ENCODE measurements at regions not wholly inside any gene's neighbourhood (a gene's known extent, or its start where the extent isn't known, plus 50 kb on each side); places are given as distances from the start of the nearest gene placed in this dataset.

DNA sequence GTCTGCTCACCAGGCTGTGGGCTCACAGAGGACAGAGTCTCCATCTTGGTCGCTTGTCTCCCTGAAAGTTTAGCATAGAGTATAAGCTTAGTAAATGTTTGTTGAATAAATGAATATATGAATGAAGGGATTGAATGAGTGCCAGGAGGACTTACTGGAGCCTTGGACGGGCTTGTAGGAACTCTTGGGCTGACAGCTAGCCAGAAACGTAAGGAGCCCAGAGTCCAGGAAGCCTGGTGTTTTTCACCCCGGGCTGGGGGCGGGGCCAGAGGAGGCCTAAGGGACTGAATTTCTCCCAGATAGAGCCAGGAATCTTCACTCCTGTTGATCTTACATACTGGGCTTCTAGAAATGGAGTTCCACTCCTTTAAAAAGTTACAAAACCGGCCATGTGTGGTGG is 68.5 kb upstream of the SRSF6 start:
- Histone ChIP-seq H3K36me3 (ENCODE audit: insufficient read depth, low read length, poor library complexity, severe bottlenecking) (no peaks in the 10 kb centered on the region), H3K9me3 (ENCODE audit: low read depth, low read length, poor library complexity, severe bottlenecking) (no peaks in the 10 kb centered on the region), H3K27ac (ENCODE audit: low read depth, low read length, poor library complexity, severe bottlenecking) (peak overlapping the region; percentile 27), H3K4me1 (ENCODE audit: insufficient read depth, low read length, poor library complexity, severe bottlenecking) (peaks cover 25% of the 10 kb centered on the region), H3K27me3 (replicated peaks; ENCODE audit: insufficient read depth, low read depth, low read length, poor library complexity) (no peaks in the 10 kb centered on the region), H3K4me3 (ENCODE audit: low read depth, low read length, poor library complexity, severe bottlenecking) (no peak overlapping the region)
- no TSS peak for BruUV-seq (replicated peaks)
- intact Hi-C loops (cut with micrococcal nuclease; ENCODE audit: unreplicated experiment): no loop called here
- DNase-seq (ENCODE audit: low spot score): peak; percentile 54
- POLR2A ChIA-PET (ENCODE audit: low non-redundant PET): no interaction called here
- TF ChIP-seq EZH2 (IDR thresholded peaks at IDR 0.05; ENCODE audit: borderline replicate concordance, low read depth, low read length, poor library complexity, severe bottlenecking): no peak
- TF ChIP-seq, protein P1, sequence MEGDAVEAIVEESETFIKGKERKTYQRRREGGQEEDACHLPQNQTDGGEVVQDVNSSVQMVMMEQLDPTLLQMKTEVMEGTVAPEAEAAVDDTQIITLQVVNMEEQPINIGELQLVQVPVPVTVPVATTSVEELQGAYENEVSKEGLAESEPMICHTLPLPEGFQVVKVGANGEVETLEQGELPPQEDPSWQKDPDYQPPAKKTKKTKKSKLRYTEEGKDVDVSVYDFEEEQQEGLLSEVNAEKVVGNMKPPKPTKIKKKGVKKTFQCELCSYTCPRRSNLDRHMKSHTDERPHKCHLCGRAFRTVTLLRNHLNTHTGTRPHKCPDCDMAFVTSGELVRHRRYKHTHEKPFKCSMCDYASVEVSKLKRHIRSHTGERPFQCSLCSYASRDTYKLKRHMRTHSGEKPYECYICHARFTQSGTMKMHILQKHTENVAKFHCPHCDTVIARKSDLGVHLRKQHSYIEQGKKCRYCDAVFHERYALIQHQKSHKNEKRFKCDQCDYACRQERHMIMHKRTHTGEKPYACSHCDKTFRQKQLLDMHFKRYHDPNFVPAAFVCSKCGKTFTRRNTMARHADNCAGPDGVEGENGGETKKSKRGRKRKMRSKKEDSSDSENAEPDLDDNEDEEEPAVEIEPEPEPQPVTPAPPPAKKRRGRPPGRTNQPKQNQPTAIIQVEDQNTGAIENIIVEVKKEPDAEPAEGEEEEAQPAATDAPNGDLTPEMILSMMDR (conservative IDR thresholded peaks at IDR 0.05; ENCODE audit: low read depth, low read length): no peak
- CTCF ChIA-PET: no interaction called here

DNA sequence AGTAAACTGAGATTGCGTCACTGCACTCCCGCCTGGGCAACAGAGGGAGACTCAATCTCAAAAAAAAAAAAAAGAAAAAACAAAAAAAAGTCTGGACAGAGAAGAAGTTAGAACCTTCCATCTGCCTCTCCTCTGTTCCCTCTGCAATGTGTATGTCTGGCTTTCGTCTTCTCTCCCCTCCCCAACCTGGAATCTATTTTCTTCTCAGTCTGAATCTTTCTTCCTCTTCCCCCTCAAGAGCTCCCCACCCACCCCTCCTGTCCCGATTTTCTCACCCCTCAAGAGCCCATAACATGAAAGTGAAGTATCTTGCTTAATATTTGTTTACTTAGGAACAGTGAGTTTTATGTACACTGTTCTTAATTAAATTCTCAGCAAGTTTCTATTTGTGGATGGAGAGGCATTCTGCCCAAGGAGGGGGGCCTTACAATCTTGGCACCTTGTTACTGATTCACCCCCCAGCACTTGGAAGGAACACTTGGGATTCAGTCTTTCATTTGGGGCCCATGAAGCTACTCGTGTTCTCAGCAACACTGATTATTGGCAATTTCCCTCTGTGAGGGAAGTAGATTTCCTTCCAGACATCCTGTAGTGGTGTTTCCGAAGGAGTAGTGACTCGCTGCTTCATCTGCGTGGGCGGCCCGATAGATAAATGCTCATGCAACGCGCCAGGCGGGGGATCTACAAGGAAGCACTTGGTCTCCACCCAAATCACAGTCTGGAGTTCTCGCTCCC is 69.3 kb upstream of the SRSF6 start:
- CTCF ChIA-PET: no interaction called here
- intact Hi-C loops (cut with micrococcal nuclease; ENCODE audit: unreplicated experiment): no loop called here
- Histone ChIP-seq H3K36me3 (ENCODE audit: insufficient read depth, low read length, poor library complexity, severe bottlenecking) (no peaks in the 10 kb centered on the region), H3K27ac (ENCODE audit: low read depth, low read length, poor library complexity, severe bottlenecking) (peak overlapping the region; percentile 27), H3K4me3 (ENCODE audit: low read depth, low read length, poor library complexity, severe bottlenecking) (no peak overlapping the region), H3K9me3 (ENCODE audit: low read depth, low read length, poor library complexity, severe bottlenecking) (no peaks in the 10 kb centered on the region), H3K27me3 (replicated peaks; ENCODE audit: insufficient read depth, low read depth, low read length, poor library complexity) (no peaks in the 10 kb centered on the region), H3K4me1 (ENCODE audit: insufficient read depth, low read length, poor library complexity, severe bottlenecking) (peaks cover 25% of the 10 kb centered on the region)
- peak; percentile 90 for DNase-seq (ENCODE audit: low spot score)
- TF ChIP-seq, protein P1 (conservative IDR thresholded peaks at IDR 0.05; ENCODE audit: low read depth, low read length): no peak
- TF ChIP-seq EZH2 (IDR thresholded peaks at IDR 0.05; ENCODE audit: borderline replicate concordance, low read depth, low read length, poor library complexity, severe bottlenecking): no peak
- POLR2A ChIA-PET (ENCODE audit: low non-redundant PET): no interaction called here
- BruUV-seq (replicated peaks): no TSS peak

DNA sequence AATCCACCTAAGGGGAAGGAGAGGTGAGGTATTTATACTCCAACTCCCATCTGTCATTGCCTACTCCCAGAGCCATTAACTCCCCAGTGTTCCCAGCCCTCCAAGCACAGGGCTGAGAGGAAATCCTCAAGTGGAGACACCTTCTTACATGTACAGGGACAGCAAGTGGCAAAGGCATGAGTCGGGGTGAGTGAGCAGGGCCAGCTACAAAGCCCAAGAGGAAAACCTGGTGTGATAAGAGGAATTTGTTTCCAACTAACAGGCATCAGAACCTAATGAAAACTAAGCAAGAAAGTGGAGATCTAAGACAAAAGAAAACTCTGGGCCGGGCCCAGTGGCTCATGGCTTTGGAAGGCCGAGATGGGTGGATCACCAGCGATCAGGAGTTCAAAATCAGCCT is 70.0 kb upstream of the SRSF6 start:
- ChIA-PET POLR2A (ENCODE audit: low non-redundant PET) (no interaction called here), CTCF (no interaction called here)
- intact Hi-C loops (cut with micrococcal nuclease; ENCODE audit: unreplicated experiment): no loop called here
- H3K9me3 ChIP-seq (ENCODE audit: low read depth, low read length, poor library complexity, severe bottlenecking): no peaks in the 10 kb centered on the region
- DNase-seq (ENCODE audit: low spot score): no peak
- no TSS peak for BruUV-seq (replicated peaks)
- H3K36me3 ChIP-seq (ENCODE audit: insufficient read depth, low read length, poor library complexity, severe bottlenecking): no peaks in the 10 kb centered on the region
- no peaks in the 10 kb centered on the region for H3K27me3 ChIP-seq (replicated peaks; ENCODE audit: insufficient read depth, low read depth, low read length, poor library complexity)
- H3K4me1 ChIP-seq (ENCODE audit: insufficient read depth, low read length, poor library complexity, severe bottlenecking): peaks cover 25% of the 10 kb centered on the region
- TF ChIP-seq, protein P1 (conservative IDR thresholded peaks at IDR 0.05; ENCODE audit: low read depth, low read length): no peak
- TF ChIP-seq EZH2 (IDR thresholded peaks at IDR 0.05; ENCODE audit: borderline replicate concordance, low read depth, low read length, poor library complexity, severe bottlenecking): no peak
- no peak overlapping the region for H3K4me3 ChIP-seq (ENCODE audit: low read depth, low read length, poor library complexity, severe bottlenecking)
- H3K27ac ChIP-seq (ENCODE audit: low read depth, low read length, poor library complexity, severe bottlenecking): no peak overlapping the region
